Left lobe of liver (tissue), 2 donors: ENCODE measurements at regions not wholly inside any gene's neighbourhood (a gene's known extent, or its start where the extent isn't known, plus 50 kb on each side); places are given as distances from the start of the nearest gene placed in this dataset.
"Not testable (repeated sequence)": the region's sequence is repeated elsewhere in the genome, so short reads cannot be mapped to it uniquely, and the experiment has no call there.

Experiments
- ATAC-seq: fragments of 200-7000 bp; cut with Tn5 transposase; one replicate; pipeline ENCODE4 v1.9.1; 2020; ENCODE audit warnings: mild to moderate bottlenecking, moderate library complexity
- DNase-seq: peaks from one replicate; pipeline ENCODE4 v3.0.0-alpha.2; 2020; ENCODE audit warnings: low spot score
- donor health status: DM: no; HTN: no; CAD: no; lungs with moderate emphysema.
- donor health status: DM: no; HTN: yes; CAD: no.

DNA sequence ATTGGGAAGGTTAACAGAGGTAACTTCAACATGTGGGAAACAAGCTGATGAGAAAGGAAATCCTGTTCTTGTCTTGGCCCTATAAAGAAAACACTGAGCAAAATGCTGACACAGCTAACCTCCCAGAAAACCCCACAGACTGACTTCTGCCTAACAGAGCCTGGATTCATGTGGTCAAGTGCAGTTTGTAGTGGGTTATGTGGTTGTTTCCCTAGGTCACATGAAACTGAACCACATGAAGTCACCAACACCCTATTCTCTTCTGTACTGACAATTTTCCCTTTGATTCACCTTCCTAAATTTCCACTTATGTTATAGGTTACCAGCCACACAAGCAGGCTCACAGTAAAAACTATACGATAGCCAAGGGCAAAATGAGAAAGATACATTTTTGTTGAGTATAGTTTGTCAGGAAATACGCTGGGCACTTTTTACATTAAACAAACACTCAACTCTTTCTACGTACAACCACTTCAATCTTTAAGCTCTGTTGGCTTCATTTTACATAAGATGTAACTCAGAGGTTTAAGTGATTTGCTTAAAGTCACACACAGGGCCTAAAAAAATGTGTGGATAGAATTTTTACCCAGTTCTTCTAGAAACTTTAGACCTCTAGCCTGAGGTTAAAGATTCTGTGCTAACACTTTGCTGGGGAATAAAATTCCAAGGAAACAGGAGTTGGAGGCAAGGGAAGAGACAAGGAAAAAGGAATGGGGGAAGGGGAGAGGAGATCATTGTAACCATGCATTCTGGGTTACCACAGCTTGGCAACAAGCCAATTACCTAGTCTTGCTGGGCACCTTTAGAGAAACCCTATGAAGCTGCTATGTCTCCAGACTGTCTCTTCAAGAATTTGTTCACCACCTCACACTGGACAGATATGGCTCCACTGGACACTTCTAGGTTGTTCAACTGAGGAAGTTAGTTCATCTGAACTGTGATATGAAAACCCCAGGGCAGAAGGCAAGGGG, 601.6 kb upstream of the USP24 start:
- peak; percentile 26 for ATAC-seq
- DNase-seq: no peak

DNA sequence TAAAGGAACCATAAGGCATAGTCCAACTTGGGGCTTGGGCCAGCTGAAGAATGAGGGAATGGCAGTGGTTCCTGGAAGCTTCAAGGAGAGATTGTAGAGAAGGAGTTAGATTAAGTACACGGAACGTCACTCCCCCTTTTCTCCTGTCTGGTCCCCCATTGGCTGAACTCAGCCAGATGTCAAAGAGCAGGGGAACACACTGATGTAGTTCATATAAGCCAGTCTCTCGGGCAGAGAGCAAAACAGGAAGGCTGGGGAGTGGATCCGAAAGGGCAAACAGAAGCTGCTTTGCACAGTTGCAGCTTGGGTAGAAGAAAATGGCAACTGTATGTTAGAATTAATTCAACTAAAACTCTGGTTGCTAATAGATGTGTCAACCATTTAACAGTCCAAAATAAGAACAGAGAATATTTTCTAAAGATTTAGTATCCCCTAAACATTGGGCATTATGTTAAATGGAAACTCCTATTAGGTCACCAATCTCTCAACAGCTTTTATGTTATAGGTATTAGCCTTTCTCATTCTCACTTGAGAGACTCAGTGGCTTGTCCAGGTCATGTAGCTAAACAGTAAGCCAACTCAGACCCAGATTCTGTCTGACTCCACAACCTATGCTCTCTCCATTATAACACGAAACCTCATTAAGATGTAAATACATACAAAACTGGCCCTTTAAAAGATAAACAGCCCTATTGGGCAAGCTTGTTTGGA, 600.7 kb upstream of the USP24 start:
- ATAC-seq: no peak

DNA sequence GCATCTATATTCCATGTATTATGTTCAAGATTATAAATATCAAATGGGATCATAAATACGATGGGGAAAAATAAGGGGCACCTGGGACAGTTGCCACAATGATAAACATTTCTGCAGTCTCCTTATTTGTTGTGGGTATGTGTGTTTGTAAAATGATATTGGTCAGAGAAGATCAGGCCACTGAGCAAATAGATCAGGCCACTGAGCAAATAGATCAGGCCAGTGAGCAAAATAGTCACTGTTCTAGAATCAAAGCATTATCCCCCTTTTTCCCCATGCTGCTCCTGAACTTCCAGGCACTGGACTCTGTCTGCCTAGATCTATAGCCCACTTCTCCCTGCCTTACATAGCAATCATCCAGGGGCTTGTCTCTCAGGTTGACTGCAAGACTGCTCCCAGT, 599.8 kb upstream of the USP24 start:
- DNase-seq (no peak), ATAC-seq (peak; percentile 55)

More for the DNA sequence above, 600.7 kb upstream of the USP24 start:
- DNase-seq: no peak

DNA sequence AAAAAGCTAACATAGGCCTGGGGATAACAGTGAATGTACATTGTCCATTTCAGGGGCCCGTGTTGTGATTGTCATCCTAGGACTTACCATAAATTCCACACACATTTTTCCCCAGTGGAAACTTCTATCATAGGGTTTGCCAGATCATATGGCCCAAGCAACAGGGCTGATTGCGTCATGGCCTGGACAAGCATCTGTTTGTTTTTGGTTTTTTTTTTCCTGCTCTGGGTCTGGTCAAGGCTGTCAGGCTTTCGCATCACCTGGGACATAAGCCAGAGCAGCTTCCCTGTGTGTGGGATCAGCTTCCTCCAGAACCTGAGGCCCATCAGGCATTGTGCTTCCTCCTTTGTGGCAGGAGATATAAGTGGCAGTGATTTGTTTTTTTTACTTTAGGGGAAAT, 598.5 kb upstream of the USP24 start:
- DNase-seq: peak; percentile 84
- ATAC-seq: peak; percentile 91

DNA sequence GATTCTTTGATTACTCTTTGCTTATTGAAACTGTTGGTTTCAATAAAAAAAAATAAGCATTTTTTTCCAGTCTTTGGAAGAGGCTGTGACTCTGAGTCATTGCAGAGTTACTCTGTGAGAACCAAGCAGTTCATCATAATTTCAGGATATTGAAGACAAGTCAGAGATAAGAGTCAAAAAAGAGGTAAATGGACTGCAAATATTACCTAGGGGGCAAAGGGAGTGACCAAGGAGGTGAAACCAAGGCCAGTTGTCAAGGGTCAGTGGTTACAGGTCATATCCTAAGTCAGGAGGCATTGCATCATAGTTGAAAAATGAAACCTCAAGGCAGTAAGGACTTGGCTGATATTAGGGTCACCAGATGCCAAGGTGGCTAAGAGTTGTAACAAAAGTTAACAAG, 597.1 kb upstream of the USP24 start:
- ATAC-seq (no peak), DNase-seq (no peak)

DNA sequence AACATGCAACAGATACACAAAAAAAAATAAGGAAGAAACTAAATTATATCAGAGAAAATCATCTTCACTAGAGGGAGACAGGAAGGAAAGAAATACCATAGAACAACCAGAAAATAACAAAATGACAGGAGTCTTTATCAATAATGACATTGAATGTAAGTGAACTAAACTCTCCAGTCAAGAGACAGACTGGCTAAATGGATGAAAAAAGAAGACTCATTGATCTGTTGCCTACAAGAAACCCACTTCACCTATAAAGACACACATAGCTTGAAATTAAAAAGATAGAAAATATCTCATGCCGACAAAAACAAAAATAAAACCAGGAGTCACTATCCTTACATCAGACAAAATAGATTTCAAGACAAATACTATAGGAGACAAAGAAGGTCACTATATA, 593.1 kb upstream of the USP24 start:
- ATAC-seq (no peak), DNase-seq (no peak)

DNA sequence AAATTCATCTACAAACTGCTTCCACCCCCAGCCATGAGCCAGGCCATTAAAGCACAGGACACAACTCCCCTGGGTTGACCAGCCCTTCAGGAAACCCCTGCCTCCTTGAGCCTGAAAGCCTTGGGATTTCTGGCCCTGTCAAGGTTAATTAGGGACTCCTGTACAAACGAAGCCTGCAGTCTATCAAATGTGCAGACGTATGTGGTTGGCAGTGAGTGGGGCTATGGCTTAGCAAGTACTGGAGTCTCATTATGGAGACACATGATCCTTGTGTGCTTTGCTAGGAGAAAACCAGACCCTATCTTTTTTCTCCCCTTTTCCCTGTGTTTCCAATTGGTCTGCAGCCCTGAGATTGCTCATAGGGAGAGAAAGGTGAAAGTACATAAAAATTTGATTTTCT, 588.3 kb upstream of the USP24 start:
- DNase-seq: no peak
- no peak for ATAC-seq

DNA sequence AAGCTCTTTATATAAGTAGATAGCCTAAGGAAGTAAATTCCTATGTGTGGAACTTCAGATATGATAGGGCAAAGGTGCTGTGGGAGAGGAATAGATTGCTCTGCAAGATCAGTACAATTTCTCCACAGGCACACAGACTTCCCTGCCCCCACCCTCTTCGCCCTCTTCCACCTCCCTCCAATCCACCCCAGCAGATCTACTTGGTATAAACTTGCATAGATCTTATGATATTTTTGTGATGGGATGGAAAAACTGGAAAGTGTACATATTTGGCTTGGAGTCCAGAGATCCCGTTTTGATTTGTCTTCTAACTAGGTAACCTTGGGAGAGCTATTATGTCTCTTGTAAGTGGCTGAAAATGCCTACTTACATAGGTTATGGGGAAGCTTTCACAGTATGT, 586.3 kb upstream of the USP24 start:
- ATAC-seq (no peak), DNase-seq (no peak)

DNA sequence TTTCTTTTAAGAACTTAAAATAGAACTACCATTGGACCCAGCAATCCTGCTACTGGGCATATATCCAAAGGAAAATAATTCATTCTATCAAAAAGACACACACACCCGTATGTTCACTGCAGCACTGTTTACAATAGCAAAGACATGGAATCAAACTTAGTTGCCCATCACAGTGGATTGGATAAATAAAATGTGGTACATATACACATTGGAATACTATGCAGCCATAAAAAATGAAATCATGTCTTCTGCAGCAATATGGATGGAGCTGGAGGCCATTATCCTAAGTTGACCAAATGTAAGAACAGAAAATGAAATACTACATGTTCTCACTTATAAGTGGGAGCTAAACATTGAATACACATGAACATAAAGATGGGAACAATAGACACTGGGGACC, 585.3 kb upstream of the USP24 start:
- no peak for DNase-seq
- no peak for ATAC-seq

DNA sequence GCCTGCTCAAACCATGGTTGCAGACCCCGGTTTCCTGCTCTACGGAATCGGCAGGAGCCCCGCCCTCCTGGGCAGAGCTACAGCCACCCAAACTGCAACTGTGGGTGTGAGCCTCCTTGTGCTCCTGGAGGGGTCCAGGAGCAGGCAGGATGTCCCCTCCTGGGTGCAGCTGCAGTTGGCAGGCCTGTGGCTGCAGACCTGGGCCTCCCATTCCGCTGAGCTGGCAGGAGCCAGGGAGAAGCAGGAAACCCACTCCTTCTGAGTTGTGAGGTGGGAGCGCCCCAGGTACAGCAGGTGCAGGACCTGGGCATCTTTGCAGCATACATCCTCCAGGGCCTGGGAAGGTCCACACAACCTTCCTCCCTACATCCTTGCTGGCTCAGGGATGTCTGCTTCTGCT, 578.7 kb upstream of the USP24 start:
- DNase-seq (no peak), ATAC-seq (no peak)

DNA sequence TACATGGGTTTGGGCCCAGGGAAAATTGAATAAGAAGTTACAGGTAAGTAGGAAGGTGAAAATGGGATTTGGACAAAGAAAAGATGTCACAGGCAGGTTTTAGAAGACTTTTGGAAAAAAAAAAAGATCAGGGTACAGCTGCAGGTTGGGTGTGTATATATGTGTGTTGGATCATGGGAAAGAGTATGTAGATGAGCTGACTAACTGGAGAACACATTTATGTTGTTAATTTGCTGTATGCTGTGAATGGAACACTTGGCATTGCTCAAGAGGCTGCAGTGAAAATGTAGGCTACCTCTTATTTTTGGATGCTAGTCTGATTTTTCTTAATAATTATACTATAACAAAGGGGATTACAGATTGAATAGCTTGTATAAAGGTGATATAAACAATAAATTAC, 577.7 kb upstream of the USP24 start:
- DNase-seq: no peak
- no peak for ATAC-seq

DNA sequence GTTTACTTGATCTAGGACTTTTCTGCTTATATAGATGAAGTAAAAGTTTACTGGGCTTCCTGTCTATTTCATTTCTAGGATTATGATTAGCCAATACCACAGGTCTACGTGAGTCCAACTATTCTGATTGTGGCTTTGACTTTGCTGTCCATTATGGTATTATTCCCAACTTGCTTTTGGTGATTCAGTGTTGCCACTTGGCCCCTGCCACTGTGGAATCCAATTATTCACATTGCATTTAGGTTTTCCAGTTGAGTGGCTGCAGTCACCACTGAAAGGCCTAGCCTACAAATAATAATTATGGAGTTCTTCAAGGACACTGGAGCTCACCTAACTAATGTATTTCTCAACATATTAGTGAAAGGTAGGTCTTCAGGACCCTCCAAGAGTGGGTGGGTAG, 574.3 kb upstream of the USP24 start:
- ATAC-seq (no peak), DNase-seq (no peak)

DNA sequence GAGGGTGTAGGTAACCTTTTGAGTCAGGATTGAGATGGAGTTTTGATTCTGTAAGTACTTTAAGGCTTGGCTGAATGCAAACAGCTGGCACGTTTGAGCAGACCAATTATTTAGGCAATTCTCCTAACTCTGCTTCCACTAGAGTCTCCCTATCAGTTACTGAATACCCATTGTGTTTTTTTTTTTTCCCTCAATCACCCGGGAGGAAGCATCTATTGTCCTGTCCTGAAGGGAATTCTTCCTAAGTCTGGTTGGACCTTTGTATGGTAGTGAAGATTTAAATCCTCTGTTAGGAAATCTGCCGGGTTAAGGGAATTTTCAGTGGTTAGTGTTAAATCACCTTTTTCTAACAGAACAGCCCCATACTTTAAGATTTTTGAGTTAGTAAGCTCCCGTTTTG, 571.2 kb upstream of the USP24 start:
- DNase-seq (no peak), ATAC-seq (no peak)

DNA sequence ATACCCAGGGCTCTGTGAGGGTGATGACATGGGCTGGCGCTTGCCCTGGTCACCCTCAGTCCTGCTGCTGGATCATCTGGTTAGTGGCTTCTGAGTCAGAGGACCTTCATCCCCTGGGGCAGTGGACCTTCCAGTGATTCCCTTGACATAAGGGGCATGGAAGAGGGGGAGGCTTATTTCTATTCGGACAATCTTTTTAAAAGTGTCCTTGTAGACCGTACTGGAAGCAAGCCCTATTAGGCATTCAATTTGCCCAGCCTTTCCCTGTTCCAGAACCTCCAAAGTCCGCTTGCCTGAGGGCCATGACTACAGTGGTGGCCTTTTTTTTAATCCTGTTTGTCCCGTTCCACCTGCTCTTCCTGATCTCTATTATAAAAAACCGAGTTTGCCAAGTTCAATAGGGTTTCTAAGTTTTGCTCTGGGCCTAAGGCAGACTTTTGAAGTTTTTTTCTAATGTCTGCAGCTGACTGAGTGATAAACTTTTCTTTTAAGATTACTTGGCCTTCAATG, 569.8 kb upstream of the USP24 start:
- not testable (repeated sequence) for DNase-seq, ATAC-seq

DNA sequence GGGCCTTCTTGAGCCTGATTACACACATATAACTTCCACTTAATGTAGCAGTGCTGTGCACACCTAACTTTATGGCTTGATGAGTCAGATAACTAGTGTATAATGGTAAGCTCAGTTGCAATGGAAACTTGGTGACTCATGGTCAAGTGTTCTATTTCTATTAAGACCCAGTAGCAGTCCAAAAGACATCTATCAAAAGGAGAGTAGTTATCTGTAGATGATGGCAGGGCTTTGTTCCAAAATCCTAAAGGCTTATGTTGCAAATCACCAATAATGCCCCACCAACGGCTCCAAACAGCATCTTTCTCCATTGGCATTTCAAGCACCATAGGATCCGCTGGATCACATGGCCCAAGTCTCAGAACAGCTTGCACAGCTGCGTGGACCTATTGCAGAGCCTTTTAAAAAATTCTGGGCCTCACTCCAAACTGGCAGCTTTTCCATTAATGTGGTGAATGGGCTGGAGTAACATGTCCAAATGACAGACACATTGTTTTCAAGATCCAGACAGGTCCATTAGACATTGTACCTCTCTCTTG, 566.8 kb upstream of the USP24 start:
- ATAC-seq (peak; percentile 52), DNase-seq (no peak)

DNA sequence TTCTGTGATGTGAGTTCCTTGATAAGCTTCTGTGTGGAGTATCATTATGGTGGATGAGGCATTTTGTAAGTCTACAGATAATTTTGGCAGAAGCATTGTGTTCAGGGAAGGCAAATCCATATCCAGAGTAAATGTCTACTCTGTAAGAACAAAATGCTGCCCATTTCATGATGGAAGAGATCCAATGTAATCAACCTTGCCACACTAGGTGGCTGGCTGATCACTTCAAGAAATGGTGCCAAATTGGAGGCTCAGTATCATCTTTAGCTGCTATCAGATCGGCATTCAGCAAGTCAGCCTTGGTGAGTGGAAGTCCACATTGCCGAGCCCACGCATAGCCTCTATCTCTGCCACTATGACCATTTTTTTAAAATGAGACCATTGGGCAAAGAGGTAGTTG, 565.8 kb upstream of the USP24 start:
- DNase-seq (no peak), ATAC-seq (peak; percentile 73)

DNA sequence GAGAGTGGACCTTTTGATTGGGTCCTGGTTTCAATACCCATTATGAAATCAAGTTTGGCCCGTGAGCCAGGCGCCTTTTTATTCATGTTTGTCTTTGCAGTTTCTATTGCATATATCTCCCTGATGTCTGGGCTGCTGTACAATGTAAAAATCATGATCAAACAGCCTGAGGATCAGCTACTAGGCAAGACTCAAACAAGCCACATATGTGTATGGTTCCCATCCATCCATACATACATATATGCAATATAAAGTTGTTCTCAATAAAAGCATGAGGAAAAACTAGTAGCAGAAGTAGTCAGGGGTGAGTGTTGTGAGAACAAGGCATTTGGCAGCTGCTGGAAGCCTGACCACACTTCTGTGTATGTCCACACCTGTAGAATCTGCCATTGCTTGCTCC, 562.4 kb upstream of the USP24 start:
- ATAC-seq: no peak
- no peak for DNase-seq

DNA sequence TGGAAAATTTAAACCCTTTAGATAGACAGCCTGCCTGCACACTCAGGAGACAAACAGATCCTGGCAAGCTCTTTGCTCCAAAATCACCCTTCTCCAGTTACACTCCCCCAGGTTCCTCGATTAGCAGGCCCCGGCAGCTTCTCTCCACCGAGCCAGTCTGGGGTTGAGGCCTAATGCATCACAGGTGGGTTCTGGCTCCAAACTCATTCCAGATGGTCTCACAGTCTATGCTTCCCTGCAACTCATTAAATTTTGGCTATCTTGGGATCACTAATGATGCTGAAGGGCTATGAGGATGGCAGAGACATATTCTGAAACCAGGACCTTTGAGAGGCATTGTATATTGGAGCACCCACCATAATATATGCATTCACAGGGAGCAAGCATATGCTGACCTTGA, 559.8 kb upstream of the USP24 start:
- ATAC-seq (no peak), DNase-seq (no peak)

DNA sequence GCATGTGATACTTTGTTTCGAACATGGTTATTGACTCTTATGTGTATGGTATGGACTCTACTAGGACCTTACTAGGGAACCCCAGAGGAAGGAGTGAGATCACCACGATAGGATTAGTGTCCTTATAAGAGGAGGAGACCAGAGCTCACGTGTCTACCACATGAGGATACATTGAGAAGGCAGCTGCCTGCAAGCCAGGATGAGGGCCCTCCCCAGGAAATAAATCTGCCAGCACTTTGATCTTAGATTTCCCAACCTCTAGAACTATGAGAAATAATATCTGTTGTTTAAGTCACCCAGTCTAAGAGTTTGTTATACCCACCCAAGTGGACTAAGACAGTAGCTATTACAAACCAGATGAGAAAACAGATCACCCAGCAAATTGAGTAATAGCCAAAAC, 559.3 kb upstream of the USP24 start:
- ATAC-seq (no peak), DNase-seq (no peak)

DNA sequence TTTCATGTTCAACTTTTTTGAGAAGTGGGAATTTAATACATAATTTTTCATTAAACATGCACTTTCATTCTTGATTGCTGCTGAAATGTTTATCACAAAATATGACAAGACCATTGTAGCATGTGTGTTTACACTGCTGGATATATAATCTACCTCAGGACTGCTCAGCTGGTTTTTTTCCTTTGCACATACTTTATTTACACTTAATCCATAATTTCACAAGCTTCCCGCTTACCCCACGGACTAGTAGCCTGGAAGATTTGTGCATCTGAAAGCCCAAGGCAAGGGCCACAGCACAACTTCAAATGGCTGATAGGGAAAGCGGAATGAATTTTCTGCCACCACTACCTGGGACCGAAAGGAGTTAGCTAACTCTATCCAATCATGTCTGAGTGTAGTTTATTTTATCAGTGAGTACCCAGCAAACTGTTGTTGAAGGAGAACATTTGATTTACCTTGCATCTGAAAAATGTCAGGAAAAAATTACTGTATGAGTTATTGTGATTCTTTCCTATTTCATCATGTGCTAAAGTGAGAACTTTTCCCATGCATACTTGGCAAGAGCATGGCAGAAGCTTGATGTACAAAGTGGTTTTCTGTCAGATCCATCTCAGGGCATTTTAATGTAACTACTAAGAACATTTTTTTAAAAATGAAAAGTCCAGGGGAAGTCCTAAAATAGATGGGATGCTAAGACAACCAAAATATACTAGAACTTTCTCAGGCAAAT, 558.2 kb upstream of the USP24 start:
- DNase-seq (no peak), ATAC-seq (no peak)

DNA sequence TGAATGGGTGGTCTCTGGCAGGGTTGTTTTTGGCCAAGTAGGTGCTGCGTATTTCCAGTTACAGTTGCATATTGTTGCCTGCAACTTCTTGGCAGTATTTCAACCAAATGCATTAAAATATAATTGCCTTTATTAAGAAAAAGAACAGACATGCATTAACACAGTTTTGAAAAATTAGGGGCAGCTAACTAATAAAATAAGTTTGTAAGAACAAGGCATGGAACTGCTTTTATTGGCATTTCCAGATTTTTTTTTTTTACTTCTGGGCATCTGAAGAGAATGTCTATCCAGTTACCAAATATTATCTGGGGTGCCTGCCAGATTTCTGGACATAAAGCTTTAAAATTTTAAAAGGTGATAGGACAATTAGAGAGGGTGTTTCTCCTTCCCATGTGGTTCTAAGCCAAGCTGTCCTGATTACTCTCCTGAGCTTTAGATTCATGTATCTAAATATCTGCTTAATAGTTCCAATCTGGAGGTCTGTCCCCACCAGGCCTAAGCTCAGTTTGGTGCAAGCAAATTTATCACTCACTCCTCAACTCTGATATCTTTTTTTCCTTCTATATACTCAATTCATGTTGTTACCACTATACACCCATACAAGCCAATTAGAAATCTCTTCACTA, 553.3 kb upstream of the USP24 start:
- DNase-seq (no peak), ATAC-seq (no peak)
